ENCODE measurements at regions not wholly inside any gene's neighbourhood (a gene's known extent, or its start where the extent isn't known, plus 50 kb on each side); places are given as distances from the start of the nearest gene placed in this dataset.

DNA sequence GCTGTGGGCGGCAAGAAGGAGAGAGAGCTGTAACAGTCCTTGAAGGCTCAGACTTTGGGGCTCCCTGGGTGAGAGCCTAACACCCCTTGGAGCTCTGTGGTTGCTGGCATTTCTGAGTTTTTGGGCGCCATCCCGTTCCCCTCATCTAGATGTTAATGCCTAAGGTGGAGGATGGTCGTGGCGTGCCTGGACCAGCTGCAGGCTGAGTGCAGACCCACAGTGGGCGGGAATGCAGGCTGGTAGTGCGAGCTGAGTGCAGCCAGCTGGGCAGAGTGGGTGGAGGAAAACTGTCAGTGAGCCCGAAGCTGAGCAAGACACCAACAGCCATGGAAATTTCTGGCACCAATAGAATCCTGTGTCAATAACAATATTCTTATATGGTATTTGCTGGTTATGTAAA lies 403.0 kb downstream of the ANKRD7 start:
- TF ChIP-seq SP1 (IDR thresholded peaks at IDR 0.05) (no peak), HDGF (IDR thresholded peaks at IDR 0.05; ENCODE audit: borderline replicate concordance) (no peak), FOXK2 (IDR thresholded peaks at IDR 0.05) (no peak), SUZ12 (IDR thresholded peaks at IDR 0.05) (no peak), L3MBTL2 (conservative IDR thresholded peaks at IDR 0.05) (no peak), ZNF384 (IDR thresholded peaks at IDR 0.05) (no peak), CTBP1 (IDR thresholded peaks at IDR 0.05; ENCODE audit: borderline replicate concordance) (no peak), BHLHE40 (IDR thresholded peaks at IDR 0.05; ENCODE audit: borderline replicate concordance) (no peak), ARNT (IDR thresholded peaks at IDR 0.05) (no peak)
- TF ChIP-seq, protein P1, sequence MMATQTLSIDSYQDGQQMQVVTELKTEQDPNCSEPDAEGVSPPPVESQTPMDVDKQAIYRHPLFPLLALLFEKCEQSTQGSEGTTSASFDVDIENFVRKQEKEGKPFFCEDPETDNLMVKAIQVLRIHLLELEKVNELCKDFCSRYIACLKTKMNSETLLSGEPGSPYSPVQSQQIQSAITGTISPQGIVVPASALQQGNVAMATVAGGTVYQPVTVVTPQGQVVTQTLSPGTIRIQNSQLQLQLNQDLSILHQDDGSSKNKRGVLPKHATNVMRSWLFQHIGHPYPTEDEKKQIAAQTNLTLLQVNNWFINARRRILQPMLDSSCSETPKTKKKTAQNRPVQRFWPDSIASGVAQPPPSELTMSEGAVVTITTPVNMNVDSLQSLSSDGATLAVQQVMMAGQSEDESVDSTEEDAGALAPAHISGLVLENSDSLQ (IDR thresholded peaks at IDR 0.05): no peak
